Heart right ventricle (tissue), 16 donors: ENCODE measurements at regions not wholly inside any gene's neighbourhood (a gene's known extent, or its start where the extent isn't known, plus 50 kb on each side); places are given as distances from the start of the nearest gene placed in this dataset.
A peak's percentile ranks its signal among the peaks of the same experiment; 100 is the strongest.

Experiments used
- ATAC-seq, 8 donors: fragments of 200-7000 bp; cut with Tn5 transposase; one replicate each; pipeline ENCODE4 v1.9.1; 2020; ENCODE audit warnings: mild to moderate bottlenecking in 8 of 8, moderate library complexity in 8 of 8, moderate number of reproducible peaks in 1 of 8
- DNase-seq, 2 donors: peaks; one replicate each; pipeline ENCODE4 v3.0.0-alpha.2; 2020
- H3K27ac ChIP-seq, 10 donors: fragments of 200-600 bp; sonication (generic) in 2 of 10; one replicate each; pipeline versions ENCODE4 v1.5.0 to v1.8.0; 2020 to 2022; ENCODE audit warnings: mild to moderate bottlenecking in 3 of 10
- H3K27me3 ChIP-seq, 7 donors: fragments of 200-600 bp; one replicate each; pipeline ENCODE4 v1.8.0; 2021 to 2022; ENCODE audit warnings: mild to moderate bottlenecking in 2 of 7
- H3K36me3 ChIP-seq, 9 donors: fragments of 200-600 bp; sonication (generic) in 1 of 9; one replicate each; pipeline versions ENCODE4 v1.5.0 to v1.8.0; 2020 to 2022; ENCODE audit warnings: mild to moderate bottlenecking in 2 of 9
- H3K4me1 ChIP-seq, 9 donors: fragments of 200-600 bp; sonication (generic) in 1 of 9; one replicate each; pipeline versions ENCODE4 v1.5.0 to v1.8.0; 2020 to 2022; ENCODE audit warnings: mild to moderate bottlenecking in 4 of 9
- H3K4me3 ChIP-seq, 10 donors: fragments of 200-600 bp; sonication (generic) in 2 of 10; one replicate each; pipeline versions ENCODE4 v1.5.0 to v1.8.0; 2020 to 2022; ENCODE audit warnings: mild to moderate bottlenecking in 7 of 10, moderate library complexity in 2 of 10
- H3K9me3 ChIP-seq, 11 donors: fragments of 200-600 bp in 10 of 11; sonication (generic) in 2 of 11; one replicate each; pipeline versions ENCODE4 v1.5.0 to v1.8.0; 2013 to 2022; ENCODE audit warnings: mild to moderate bottlenecking in 2 of 11, control low read depth in 1 of 11, moderate library complexity in 1 of 11
- CTCF ChIP-seq, 9 donors: fragments of 200-600 bp; sonication (generic) in 2 of 9; IDR thresholded peaks; one replicate each; pipeline versions ENCODE4 v1.5.0 to v1.8.0; 2021 to 2022; ENCODE audit warnings: antibody characterized with exemption in 9 of 9, mild to moderate bottlenecking in 5 of 9, moderate library complexity in 1 of 9
- WGBS, 2 donors: extraction: QIAGEN DNeasy Blood & Tissue Kit; methylation state at CpG; one replicate each; pipeline ENCODE4 v1.1.7; 2013; ENCODE audit warnings: inconsistent platforms in 1 of 2; 5-methylcytosine and 5-hydroxymethylcytosine counted together
- intact Hi-C, 10 donors: fragments of 100-400 bp; cut with DNase I; formaldehyde crosslinking; loops; one replicate each; pipeline versions ENCODE4 v1.11.1 to v1.14.2; 2022
- donor health status: Arrhythmogenic right ventricular cardiomyopathy.
- donor health status: ischemic (EF 13 %, LVEDD 7.1; RV severe dilation, severe dysfunction).
- donor health status: healthy with polysubstance abuse.
- donor health status: DM: no; HTN: yes; CAD: no.
- donor health status: DM: no; HTN: no; CAD: no.
- donor health status: ischemic (EF 25% LVEDD 6.9; RV normal size, moderate dysfunction).
- donor health status: ischemic (EF 25% LVEDD 5.7; RV mildly dilated, moderate dysfunction).
- donor health status: healthy.
- donor health status: DM: yes; HTN: yes; CAD: no.
- donor health status: Ischemic cardiomyopathy.
- donor health status: ischemic (EF 35%, LVEDD 5.7; RV mildly dilated, moderate dysfunction).
- donor health status: nonischemic (EF 11% LVEDD 7.7; RV severe dilation, severe dysfunction).
- donor health status: DM: yes; HTN: yes; CAD: no.
- donor health status: PGD.
- donor health status: ischemic (EF 29% LVEDD 5.4; RV normal size, mild dysfunction).
- donor health status: nonischemic (EF 23%, LVEDD 6.1; RV moderate dilation, normal function).

- no peak for TF ChIP-seq CTCF (IDR thresholded peaks at IDR 0.05)
- H3K4me3 ChIP-seq, result no peak overlapping the region
- ATAC-seq, result no peak
- H3K27me3 ChIP-seq, result no peaks in the 10 kb centered on the region
- H3K4me1 ChIP-seq, result peaks cover 6 to 42% (median 23%) of the 10 kb centered on the region in 9 donors
- H3K36me3 ChIP-seq, result no peaks in the 10 kb centered on the region
- H3K27ac ChIP-seq, result peak overlapping the region in 1 of 10 donors; percentile 10
- no peaks in the 10 kb centered on the region for H3K9me3 ChIP-seq
- no peak for DNase-seq
- WGBS, 2 donors, result 88 to 92% methylated on average over 2 of the region's 2 CpGs
- intact Hi-C loops, result no loop called here
Measured at GRCh38 chr16:54490112-54490488, 203.5 kb upstream of the IRX3 start.

GRCh38 chr16:54489225-54490111 is 202.9 kb upstream of the IRX3 start:
- Histone ChIP-seq H3K4me1 (peaks cover 6 to 48% (median 24%) of the 10 kb centered on the region in 9 donors), H3K9me3 (no peaks in the 10 kb centered on the region), H3K27ac (peak overlapping the region in 8 of 10 donors; percentile 29 to 69 (median 52)), H3K36me3 (no peaks in the 10 kb centered on the region), H3K4me3 (no peak overlapping the region), H3K27me3 (no peaks in the 10 kb centered on the region)
- ATAC-seq (peak in 5 of 8 donors; percentile 29 to 74 (median 61)), DNase-seq (no peak)
- intact Hi-C loops, result loop anchor here in 4 of 10 donors (2.0 to 10.0 kb wide), 6 partner anchors 13 to 435 kb away; partner anchors contain the start of gene IRX3 (in 2 of the 4)
- WGBS, 2 donors, result 42 to 43% methylated on average over 11 of the region's 11 CpGs
- no peak for TF ChIP-seq CTCF (IDR thresholded peaks at IDR 0.05)

GRCh38 chr16:54488729-54489128 is 202.1 kb upstream of the IRX3 start:
- peak overlapping the region in 9 of 10 donors; percentile 15 to 69 (median 47) for H3K27ac ChIP-seq
- no peak overlapping the region for H3K4me3 ChIP-seq
- no peaks in the 10 kb centered on the region for H3K36me3 ChIP-seq
- intact Hi-C loops, result loop anchor here in 4 of 10 donors (2.0 to 10.0 kb wide), 6 partner anchors 14 to 436 kb away; partner anchors contain the start of gene IRX3 (in 2 of the 4)
- ATAC-seq (peak in 6 of 8 donors; percentile 8 to 62 (median 22)), DNase-seq (no peak)
- 59 to 70% methylated on average over 3 of the region's 3 CpGs for WGBS, 2 donors
- TF ChIP-seq CTCF (IDR thresholded peaks at IDR 0.05), result no peak
- H3K27me3 ChIP-seq, result no peaks in the 10 kb centered on the region
- H3K4me1 ChIP-seq, result peaks cover 6 to 56% (median 26%) of the 10 kb centered on the region in 9 donors
- H3K9me3 ChIP-seq, result no peaks in the 10 kb centered on the region

- peaks cover 6 to 59% (median 30%) of the 10 kb centered on the region in 9 donors for H3K4me1 ChIP-seq
- no peaks in the 10 kb centered on the region for H3K27me3 ChIP-seq
- peak overlapping the region in 8 of 10 donors; percentile 15 to 69 (median 46) for H3K27ac ChIP-seq
- no peak for TF ChIP-seq CTCF (IDR thresholded peaks at IDR 0.05)
- ATAC-seq (peak in 4 of 8 donors; percentile 25 to 61 (median 43)), DNase-seq (peak in 1 of 2 donors; percentile 40)
- no peaks in the 10 kb centered on the region for H3K9me3 ChIP-seq
- intact Hi-C loops, result loop anchor here in 4 of 10 donors (2.0 to 10.0 kb wide), 6 partner anchors 15 to 437 kb away; partner anchors contain the start of gene IRX3 (in 2 of the 4)
- WGBS, 2 donors, result 41 to 47% methylated on average over 3 of the region's 3 CpGs
- no peak overlapping the region for H3K4me3 ChIP-seq
- no peaks in the 10 kb centered on the region for H3K36me3 ChIP-seq
Measured at GRCh38 chr16:54487933-54488332, 201.3 kb upstream of the IRX3 start.
